Endothelial cell of umbilical vein (primary cell): ENCODE measurements at regions not wholly inside any gene's neighbourhood (a gene's known extent, or its start where the extent isn't known, plus 50 kb on each side); places are given as distances from the start of the nearest gene placed in this dataset.

Source experiments
- POLR2AphosphoS5 ChIP-seq: IDR thresholded peaks from 2 replicates; pipeline ENCODE4 v1.6.1; 2012; ENCODE audit warnings: low read depth, mild to moderate bottlenecking, control low read depth, low read length, moderate library complexity; ENCODE audit not compliant: insufficient read depth
- TF ChIP-seq, protein P1 (sequence below), 2 donors: IDR thresholded peaks; 1 replicate in 1 of 2; 2 replicates in 1 of 2; pipeline ENCODE4 v1.5.1; 2011; ENCODE audit warnings: low read length in 2 of 2, mild to moderate bottlenecking in 2 of 2, moderate library complexity in 2 of 2, control low read depth in 1 of 2, inconsistent platforms in 1 of 2, low read depth in 1 of 2; ENCODE audit not compliant: insufficient read depth in 1 of 2; ENCODE audit errors: extremely low read depth in 1 of 2

DNA sequence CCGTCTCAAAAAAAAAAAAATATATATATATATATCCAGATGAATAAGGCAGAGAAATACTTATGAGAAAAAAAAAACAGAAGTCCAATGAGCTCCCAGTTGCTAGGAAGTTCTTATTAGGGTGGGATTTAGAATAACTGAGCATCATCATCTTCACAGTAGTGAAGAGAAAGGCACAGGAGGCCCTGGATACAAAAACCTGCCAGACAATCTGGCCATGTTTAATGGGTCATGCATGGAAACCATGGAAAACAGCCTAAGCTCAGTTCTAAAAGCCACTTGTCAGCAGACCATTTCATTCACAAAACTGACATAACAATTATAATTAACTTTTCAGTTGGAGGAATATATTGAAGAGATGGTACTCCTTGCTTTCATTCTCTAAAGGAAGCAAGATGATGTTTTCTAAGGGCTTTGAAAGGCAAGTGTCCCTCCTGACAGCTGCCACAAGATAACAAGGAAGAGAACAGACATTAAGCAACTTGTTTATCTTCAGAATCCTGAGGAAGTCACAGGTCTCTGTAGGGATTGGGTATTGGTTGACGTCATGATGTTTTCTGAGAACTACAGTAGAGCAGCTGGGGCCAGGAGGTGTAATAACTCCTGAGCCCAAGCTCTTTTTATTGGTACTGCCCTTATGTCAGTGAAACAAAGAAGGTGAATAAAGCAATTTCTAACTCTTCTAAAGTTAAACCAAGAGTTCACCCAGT is 463.1 kb downstream of the DMAC1 start:
- TF ChIP-seq, protein P1, sequence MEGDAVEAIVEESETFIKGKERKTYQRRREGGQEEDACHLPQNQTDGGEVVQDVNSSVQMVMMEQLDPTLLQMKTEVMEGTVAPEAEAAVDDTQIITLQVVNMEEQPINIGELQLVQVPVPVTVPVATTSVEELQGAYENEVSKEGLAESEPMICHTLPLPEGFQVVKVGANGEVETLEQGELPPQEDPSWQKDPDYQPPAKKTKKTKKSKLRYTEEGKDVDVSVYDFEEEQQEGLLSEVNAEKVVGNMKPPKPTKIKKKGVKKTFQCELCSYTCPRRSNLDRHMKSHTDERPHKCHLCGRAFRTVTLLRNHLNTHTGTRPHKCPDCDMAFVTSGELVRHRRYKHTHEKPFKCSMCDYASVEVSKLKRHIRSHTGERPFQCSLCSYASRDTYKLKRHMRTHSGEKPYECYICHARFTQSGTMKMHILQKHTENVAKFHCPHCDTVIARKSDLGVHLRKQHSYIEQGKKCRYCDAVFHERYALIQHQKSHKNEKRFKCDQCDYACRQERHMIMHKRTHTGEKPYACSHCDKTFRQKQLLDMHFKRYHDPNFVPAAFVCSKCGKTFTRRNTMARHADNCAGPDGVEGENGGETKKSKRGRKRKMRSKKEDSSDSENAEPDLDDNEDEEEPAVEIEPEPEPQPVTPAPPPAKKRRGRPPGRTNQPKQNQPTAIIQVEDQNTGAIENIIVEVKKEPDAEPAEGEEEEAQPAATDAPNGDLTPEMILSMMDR (IDR thresholded peaks at IDR 0.05; ENCODE audit: extremely low read depth in 1 of 2, insufficient read depth in 1 of 2, low read depth in 1 of 2, low read length in 2 of 2) = no peak
- no peak for TF ChIP-seq POLR2AphosphoS5
